Mammary epithelial cell (primary cell): ENCODE measurements at regions not wholly inside any gene's neighbourhood (a gene's known extent, or its start where the extent isn't known, plus 50 kb on each side); places are given as distances from the start of the nearest gene placed in this dataset.

Experiments used
- EZH2 ChIP-seq: IDR thresholded peaks from 2 replicates; pipeline ENCODE4 v1.6.1; 2012; ENCODE audit warnings: low read length, inconsistent platforms, borderline replicate concordance
- TF ChIP-seq, protein P1 (sequence below), 2 donors: IDR thresholded peaks in 1 of 2; conservative IDR thresholded peaks in 1 of 2; 2 replicates each; pipeline ENCODE4 v1.5.1; 2011 to 2012; ENCODE audit warnings: inconsistent platforms in 2 of 2, low read length in 2 of 2, mild to moderate bottlenecking in 2 of 2, control low read depth in 1 of 2, low read depth in 1 of 2; ENCODE audit not compliant: insufficient read depth in 1 of 2; ENCODE audit errors: extremely low read depth in 1 of 2

DNA sequence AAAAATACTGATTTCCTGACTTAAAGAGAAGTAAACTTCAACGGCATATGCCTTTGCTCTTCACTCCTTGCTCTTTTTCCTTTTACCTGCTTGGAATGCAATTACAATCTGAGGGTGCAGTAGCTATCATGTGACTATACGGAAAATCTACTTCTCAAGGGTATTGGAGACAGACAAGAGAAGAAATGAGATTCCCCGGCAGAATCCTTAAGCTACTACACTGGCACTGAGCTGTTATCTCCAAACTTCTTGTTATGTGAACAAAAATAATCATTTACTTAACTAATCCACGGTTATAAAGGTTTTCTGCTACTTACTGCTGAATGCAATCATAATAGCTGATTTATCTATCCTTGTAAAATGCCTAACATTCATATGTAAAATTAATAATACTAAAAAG, 118.0 kb upstream of the IFNG-AS1 start:
- TF ChIP-seq, protein P1, sequence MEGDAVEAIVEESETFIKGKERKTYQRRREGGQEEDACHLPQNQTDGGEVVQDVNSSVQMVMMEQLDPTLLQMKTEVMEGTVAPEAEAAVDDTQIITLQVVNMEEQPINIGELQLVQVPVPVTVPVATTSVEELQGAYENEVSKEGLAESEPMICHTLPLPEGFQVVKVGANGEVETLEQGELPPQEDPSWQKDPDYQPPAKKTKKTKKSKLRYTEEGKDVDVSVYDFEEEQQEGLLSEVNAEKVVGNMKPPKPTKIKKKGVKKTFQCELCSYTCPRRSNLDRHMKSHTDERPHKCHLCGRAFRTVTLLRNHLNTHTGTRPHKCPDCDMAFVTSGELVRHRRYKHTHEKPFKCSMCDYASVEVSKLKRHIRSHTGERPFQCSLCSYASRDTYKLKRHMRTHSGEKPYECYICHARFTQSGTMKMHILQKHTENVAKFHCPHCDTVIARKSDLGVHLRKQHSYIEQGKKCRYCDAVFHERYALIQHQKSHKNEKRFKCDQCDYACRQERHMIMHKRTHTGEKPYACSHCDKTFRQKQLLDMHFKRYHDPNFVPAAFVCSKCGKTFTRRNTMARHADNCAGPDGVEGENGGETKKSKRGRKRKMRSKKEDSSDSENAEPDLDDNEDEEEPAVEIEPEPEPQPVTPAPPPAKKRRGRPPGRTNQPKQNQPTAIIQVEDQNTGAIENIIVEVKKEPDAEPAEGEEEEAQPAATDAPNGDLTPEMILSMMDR (conservative IDR thresholded peaks at IDR 0.05 in 1 of 2, IDR thresholded peaks at IDR 0.05 in 1 of 2; ENCODE audit: extremely low read depth in 1 of 2, insufficient read depth in 1 of 2, low read depth in 1 of 2, low read length in 2 of 2) = no peak
- no peak for TF ChIP-seq EZH2
